HepG2 (cell line): ENCODE measurements at regions not wholly inside any gene's neighbourhood (a gene's known extent, or its start where the extent isn't known, plus 50 kb on each side); places are given as distances from the start of the nearest gene placed in this dataset.

Experiments
- ATAC-seq: fragments of 200-7000 bp; cut with Tn5 transposase; 3 replicates; pipeline ENCODE4 v1.9.1; 2020; ENCODE audit warnings: mild to moderate bottlenecking, moderate library complexity
- BruUV-seq: library from RNA; stranded (reverse); fragments of 400-500 nt; replicated peaks from 2 replicates; lab custom pipeline; 2021; lab: Mats Ljungman, UMichigan
- CTCF ChIA-PET: fragments of 300-600 bp; formaldehyde crosslinking; extraction: SDS; loops from one replicate; lab custom pipeline; 2021; ENCODE audit warnings: low total read pairs, inconsistent platforms, low intra/inter-chr PET ratio; lab: Yijun Ruan, JAX
- POLR2A ChIA-PET: fragments of 350-600 bp; sonication (Branson Sonifier 250); formaldehyde crosslinking; loops from one replicate; lab custom pipeline; 2020; ENCODE audit warnings: antibody characterized with exemption, inconsistent platforms; lab: Yijun Ruan, JAX
- DNase-seq: peaks from one replicate; pipeline ENCODE4 v3.0.0-alpha.2; 2015; ENCODE audit warnings: low spot score
- FAIRE-seq: peaks from 3 replicates; lab custom pipeline; 2011; peaks lifted over from hg19 to GRCh38; lab: Jason Lieb, UNC
- H2AFZ ChIP-seq: one replicate; pipeline ENCODE4 v1.6.1; 2011; ENCODE audit warnings: low read length, inconsistent platforms
- H3K27ac ChIP-seq: fragments of 300-600 bp; 3 replicates; pipeline ENCODE4 v1.8.0; 2011; ENCODE audit warnings: mixed run types, mild to moderate bottlenecking, mixed read lengths, low read length, inconsistent platforms; ENCODE audit not compliant: insufficient read depth; ENCODE audit errors: extremely low read length
- H3K27me3 ChIP-seq, 2 experiments: fragments of 200-600 bp in 1 of 2; 2 replicates in 1 of 2; 3 replicates in 1 of 2; pipeline versions ENCODE4 v1.6.0 to v1.8.0; 2011; ENCODE audit warnings: low read length in 2 of 2, mild to moderate bottlenecking in 2 of 2, moderate library complexity in 2 of 2, inconsistent platforms in 1 of 2; ENCODE audit not compliant: insufficient read depth in 2 of 2, control insufficient read depth in 1 of 2
- H3K36me3 ChIP-seq, 2 experiments: fragments of 200-600 bp in 1 of 2; replicated peaks in 1 of 2; 2 replicates in 1 of 2; 3 replicates in 1 of 2; pipeline versions ENCODE4 v1.5.1 to v1.8.0; 2011; ENCODE audit warnings: low read length in 2 of 2, inconsistent platforms in 1 of 2; ENCODE audit not compliant: insufficient read depth in 2 of 2, control insufficient read depth in 1 of 2
- H3K4me1 ChIP-seq: 2 replicates; pipeline ENCODE4 v1.5.1; 2012; ENCODE audit warnings: low read length, inconsistent platforms; ENCODE audit not compliant: insufficient read depth
- H3K4me2 ChIP-seq: 2 replicates; pipeline ENCODE4 v1.6.0; 2011; ENCODE audit warnings: low read depth, low read length, inconsistent platforms
- H3K4me3 ChIP-seq, 3 experiments: fragments of 200-600 bp in 1 of 3; sonication (generic), shearing (Covaris generic) in 1 of 3; replicated peaks in 1 of 3; 2 replicates each; pipeline ENCODE4 v1.5.1; 2011 to 2016; ENCODE audit warnings: low read length in 3 of 3, inconsistent platforms in 2 of 3, low read depth in 2 of 3, mild to moderate bottlenecking in 2 of 3, control low read depth in 1 of 3, mixed read lengths in 1 of 3; ENCODE audit not compliant: insufficient read depth in 1 of 3
- H3K79me2 ChIP-seq: one replicate; pipeline ENCODE4 v1.6.1; 2011; ENCODE audit warnings: low read length, inconsistent platforms; ENCODE audit not compliant: insufficient read depth
- H3K9ac ChIP-seq: 2 replicates; pipeline ENCODE4 v1.6.0; 2011; ENCODE audit warnings: mild to moderate bottlenecking, low read depth, low read length, inconsistent platforms; ENCODE audit not compliant: insufficient read depth
- H3K9me3 ChIP-seq: 2 replicates; pipeline ENCODE4 v1.5.1; 2012; ENCODE audit warnings: mild to moderate bottlenecking, low read length
- H4K20me1 ChIP-seq: 2 replicates; pipeline ENCODE4 v1.6.0; 2011; ENCODE audit warnings: inconsistent platforms, mild to moderate bottlenecking, low read length, moderate library complexity; ENCODE audit not compliant: insufficient read depth
- CENPX ChIP-seq: sonication (generic); formaldehyde crosslinking; IDR thresholded peaks from 2 replicates; pipeline ENCODE4 v1.9.0; 2021; ENCODE audit warnings: mild to moderate bottlenecking, missing genetic modification reagents, moderate library complexity
- E2F2 ChIP-seq: sonication (generic); formaldehyde crosslinking; IDR thresholded peaks from 2 replicates; pipeline ENCODE4 v1.4.0; 2020; ENCODE audit warnings: missing genetic modification reagents, borderline replicate concordance
- ELF4 ChIP-seq: sonication (generic); formaldehyde crosslinking; IDR thresholded peaks from 2 replicates; pipeline ENCODE4 v1.5.0; 2020; ENCODE audit warnings: missing genetic modification reagents, mild to moderate bottlenecking, moderate library complexity, borderline replicate concordance
- FOXA1 ChIP-seq, 2 experiments: fragments of 450-650 bp in 1 of 2; sonication (generic) in 1 of 2; formaldehyde crosslinking in 1 of 2; IDR thresholded peaks; 2 replicates each; pipeline versions ENCODE4 v1.4.0 to v1.6.1; 2016 to 2020; ENCODE audit warnings: missing genetic modification reagents in 1 of 2
- HBP1 ChIP-seq: IDR thresholded peaks from 2 replicates; pipeline ENCODE4 v1.6.1; 2016; ENCODE audit warnings: low read depth, control low read depth
- JDP2 ChIP-seq: sonication (generic); formaldehyde crosslinking; IDR thresholded peaks from 2 replicates; pipeline ENCODE4 v1.8.1; 2022; ENCODE audit warnings: missing genetic modification reagents, borderline replicate concordance
- NFIB ChIP-seq: sonication (generic); formaldehyde crosslinking; IDR thresholded peaks from 2 replicates; pipeline ENCODE4 v1.9.0; 2021; ENCODE audit warnings: missing genetic modification reagents, mild to moderate bottlenecking, borderline replicate concordance
- RAD21 ChIP-seq: fragments of 450-650 bp; formaldehyde crosslinking; IDR thresholded peaks from 2 replicates; pipeline ENCODE4 v1.5.0; 2020; ENCODE audit warnings: mild to moderate bottlenecking
- RARA ChIP-seq: IDR thresholded peaks from 2 replicates; pipeline ENCODE4 v1.6.1; 2016; ENCODE audit warnings: missing genetic modification reagents, missing compliant biosample characterization
- SMARCE1 ChIP-seq: fragments of 450-650 bp; IDR thresholded peaks from 2 replicates; pipeline ENCODE4 v1.6.1; 2017; ENCODE audit warnings: borderline replicate concordance
- TFE3 ChIP-seq: IDR thresholded peaks from 2 replicates; pipeline ENCODE4 v1.6.1; 2016
- ZBTB39 ChIP-seq: sonication (generic); formaldehyde crosslinking; IDR thresholded peaks from 2 replicates; pipeline ENCODE4 v1.5.0; 2020; ENCODE audit warnings: missing genetic modification reagents
- ZNF136 ChIP-seq: sonication (generic); formaldehyde crosslinking; IDR thresholded peaks from 2 replicates; pipeline ENCODE4 v1.8.1; 2022; ENCODE audit warnings: low read depth, mild to moderate bottlenecking, moderate library complexity, missing genetic modification reagents
- ZNF282 ChIP-seq: fragments of 450-650 bp; IDR thresholded peaks from 2 replicates; pipeline ENCODE4 v1.6.1; 2018; ENCODE audit not compliant: partially characterized antibody
- WGBS: methylation state at CpG from one replicate; pipeline ENCODE4 v1.1.6; 2017; ENCODE audit warnings: low lambda C conversion rate; 5-methylcytosine and 5-hydroxymethylcytosine counted together
- in situ Hi-C: cut with HindIII; loops from 2 replicates; pipeline ENCODE4 v1.10.0; 2017; ENCODE audit warnings: low pct_unique_long_range_greater_than_20kb; ENCODE audit not compliant: extremely low pct_ligation_motif_present
- intact Hi-C: fragments of 100-400 bp; cut with micrococcal nuclease; formaldehyde crosslinking; loops from one replicate; pipeline ENCODE4 v1.10.0; 2022; ENCODE audit not compliant: unreplicated experiment
- TF ChIP-seq, protein P1 (sequence below): sonication (generic); formaldehyde crosslinking; IDR thresholded peaks from 2 replicates; pipeline ENCODE4 v1.8.1; 2023; ENCODE audit warnings: mild to moderate bottlenecking, missing genetic modification reagents

DNA sequence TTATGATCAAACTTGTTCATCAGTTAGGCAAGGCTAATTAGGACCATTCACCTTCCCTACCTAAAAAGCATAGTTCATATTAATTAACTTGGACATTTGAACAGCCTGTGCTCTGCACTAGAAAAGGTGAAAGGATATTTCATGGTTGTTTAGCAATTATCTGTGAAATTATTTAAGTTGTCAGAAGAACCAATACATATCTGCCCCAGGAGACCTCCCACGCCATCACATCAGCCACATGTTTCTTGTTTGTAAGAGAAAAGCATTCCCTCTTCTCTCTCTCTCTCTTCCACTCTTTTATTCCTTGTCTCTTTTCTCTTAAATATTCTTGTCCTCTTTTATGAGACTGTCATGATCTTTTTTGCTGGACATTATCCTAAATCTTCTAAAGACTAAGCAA lies 282.0 kb upstream of the RND3 start (continued):
- no peak for TF ChIP-seq SMARCE1
- TF ChIP-seq ELF4 (CRISPR knock-in tag), result no peak
- no peak for TF ChIP-seq ZNF136 (CRISPR knock-in tag)
- no peak for TF ChIP-seq JDP2 (CRISPR knock-in tag)
- TF ChIP-seq FOXA1 (IDR thresholded peaks at IDR 0.05), result no peak
- TF ChIP-seq FOXA1 (CRISPR knock-in tag; IDR thresholded peaks at IDR 0.05), result no peak

DNA sequence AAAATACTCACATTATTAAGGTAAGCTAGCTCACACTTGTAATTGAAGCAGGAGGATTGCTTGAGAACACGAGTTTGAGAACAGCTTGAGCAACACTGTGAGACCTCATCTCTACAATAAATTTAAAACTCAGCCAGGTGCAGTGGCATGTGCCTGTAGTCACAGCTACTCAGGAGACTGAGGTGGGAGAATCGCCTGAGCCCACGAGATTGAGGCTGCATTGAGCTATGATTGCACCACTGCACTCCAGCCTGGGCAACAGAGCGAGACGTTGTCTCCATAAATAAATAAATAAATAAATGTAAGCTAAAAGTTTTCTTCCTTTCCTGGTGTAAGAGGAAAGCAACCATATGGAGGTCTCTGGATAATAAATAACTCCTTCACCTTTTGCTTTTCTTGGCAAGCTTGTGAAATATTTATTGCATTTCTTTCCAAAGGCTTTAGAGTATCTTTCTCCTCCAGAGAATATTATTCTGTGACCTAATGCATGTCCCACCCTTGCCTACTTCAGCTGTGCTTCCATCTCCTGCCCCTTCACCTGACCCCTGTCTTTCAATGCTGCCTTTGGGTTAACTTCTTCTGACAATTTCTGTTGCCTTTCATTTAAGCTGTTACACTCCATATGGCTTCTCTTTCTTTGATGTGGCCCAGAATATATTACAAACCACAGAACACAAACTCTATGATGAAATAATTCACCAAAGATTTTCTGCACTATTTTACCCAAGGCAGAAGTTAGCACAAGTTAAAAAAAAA lies 280.7 kb upstream of the RND3 start:
- WGBS, result 0% methylated on average over 5 of the region's 5 CpGs
- H3K4me2 ChIP-seq, result no peak overlapping the region
- H3K9me3 ChIP-seq, result no peaks in the 10 kb centered on the region
- H3K4me1 ChIP-seq, result no peaks in the 10 kb centered on the region
- H2AFZ ChIP-seq, result no peak overlapping the region
- no peak for DNase-seq
- H4K20me1 ChIP-seq, result no peaks in the 10 kb centered on the region
- intact Hi-C loops (no loop called here), in situ Hi-C loops (no loop called here)
- CTCF ChIA-PET, result no interaction called here
- no peak for ATAC-seq
- BruUV-seq, result no TSS peak
- POLR2A ChIA-PET, result no interaction called here
- no peak for FAIRE-seq
- no peak overlapping the region for H3K27ac ChIP-seq
- no peaks in the 10 kb centered on the region for H3K36me3 ChIP-seq
- no peak overlapping the region for H3K9ac ChIP-seq
- H3K79me2 ChIP-seq, result no peaks in the 10 kb centered on the region
- no peaks in the 10 kb centered on the region for H3K27me3 ChIP-seq
- H3K4me3 ChIP-seq, result no peak overlapping the region
- TF ChIP-seq E2F2 (CRISPR knock-in tag), result no peak
- TF ChIP-seq, protein P1, sequence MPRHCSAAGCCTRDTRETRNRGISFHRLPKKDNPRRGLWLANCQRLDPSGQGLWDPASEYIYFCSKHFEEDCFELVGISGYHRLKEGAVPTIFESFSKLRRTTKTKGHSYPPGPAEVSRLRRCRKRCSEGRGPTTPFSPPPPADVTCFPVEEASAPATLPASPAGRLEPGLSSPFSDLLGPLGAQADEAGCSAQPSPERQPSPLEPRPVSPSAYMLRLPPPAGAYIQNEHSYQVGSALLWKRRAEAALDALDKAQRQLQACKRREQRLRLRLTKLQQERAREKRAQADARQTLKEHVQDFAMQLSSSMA (CRISPR knock-in tag), result no peak
- no peak for TF ChIP-seq RARA (CRISPR knock-in tag)
- TF ChIP-seq ZBTB39 (CRISPR knock-in tag), result no peak
- no peak for TF ChIP-seq TFE3
- TF ChIP-seq CENPX (CRISPR knock-in tag), result no peak
- TF ChIP-seq HBP1, result no peak
- no peak for TF ChIP-seq RAD21 (CRISPR knock-in tag)
- TF ChIP-seq NFIB (CRISPR knock-in tag), result no peak
- TF ChIP-seq ZNF282, result no peak
